ENCODE measurements at regions not wholly inside any gene's neighbourhood (a gene's known extent, or its start where the extent isn't known, plus 50 kb on each side); places are given as distances from the start of the nearest gene placed in this dataset.

GRCh38 chr12:46454981-46455380, 82.4 kb upstream of the SLC38A2 start:
- H3K4me3 ChIP-seq = no peak overlapping the region
- no peak for ATAC-seq (ENCODE audit: low FRiP score in 2 of 2)
- H3K27ac ChIP-seq = no peak overlapping the region
- TF ChIP-seq CTCF (IDR thresholded peaks at IDR 0.05) (no peak), POLR2AphosphoS5 (IDR thresholded peaks at IDR 0.05) (no peak), EP300 (IDR thresholded peaks at IDR 0.05) (no peak), POLR2A (IDR thresholded peaks at IDR 0.05) (no peak)
- H3K4me1 ChIP-seq = peaks cover 19 to 28% (median 24%) of the 10 kb centered on the region in 4 donors
- no peaks in the 10 kb centered on the region for H3K36me3 ChIP-seq
- H3K9me3 ChIP-seq = no peaks in the 10 kb centered on the region
- WGBS, 2 donors = 71 to 73% methylated on average over 1 of the region's 1 CpG
- H3K27me3 ChIP-seq = no peaks in the 10 kb centered on the region
- DNase-seq = no peak

GRCh38 chr12:46453428-46453827, 80.9 kb upstream of the SLC38A2 start:
- Histone ChIP-seq H3K27ac (no peak overlapping the region), H3K27me3 (no peaks in the 10 kb centered on the region), H3K36me3 (no peaks in the 10 kb centered on the region), H3K4me3 (no peak overlapping the region), H3K4me1 (peaks cover 9 to 20% (median 14%) of the 10 kb centered on the region in 4 donors), H3K9me3 (no peaks in the 10 kb centered on the region)
- TF ChIP-seq POLR2A (IDR thresholded peaks at IDR 0.05) = no peak
- TF ChIP-seq EP300 (IDR thresholded peaks at IDR 0.05) = no peak
- no peak for TF ChIP-seq POLR2AphosphoS5 (IDR thresholded peaks at IDR 0.05)
- no peak for TF ChIP-seq CTCF (IDR thresholded peaks at IDR 0.05)
- ATAC-seq (ENCODE audit: low FRiP score in 2 of 2) (no peak), DNase-seq (no peak)
- 95 to 96% methylated on average over 3 of the region's 3 CpGs for WGBS, 2 donors

- Histone ChIP-seq H3K27me3 (no peaks in the 10 kb centered on the region), H3K4me3 (no peak overlapping the region), H3K36me3 (no peaks in the 10 kb centered on the region), H3K4me1 (peaks cover 9 to 20% (median 11%) of the 10 kb centered on the region in 4 donors), H3K9me3 (no peaks in the 10 kb centered on the region), H3K27ac (no peak overlapping the region)
- 78 to 86% methylated on average over 1 of the region's 1 CpG for WGBS, 2 donors
- DNase-seq (no peak), ATAC-seq (ENCODE audit: low FRiP score in 2 of 2) (no peak)
- TF ChIP-seq POLR2AphosphoS5 (IDR thresholded peaks at IDR 0.05) = no peak
- TF ChIP-seq EP300 (IDR thresholded peaks at IDR 0.05) = no peak
- no peak for TF ChIP-seq CTCF (IDR thresholded peaks at IDR 0.05)
- no peak for TF ChIP-seq POLR2A (IDR thresholded peaks at IDR 0.05)
Observed at GRCh38 chr12:46452776-46453175, 80.2 kb upstream of the SLC38A2 start.

- H3K27ac ChIP-seq = no peak overlapping the region
- no peak overlapping the region for H3K4me3 ChIP-seq
- H3K4me1 ChIP-seq = peaks cover 9 to 20% (median 11%) of the 10 kb centered on the region in 4 donors
- no peaks in the 10 kb centered on the region for H3K36me3 ChIP-seq
- ATAC-seq (ENCODE audit: low FRiP score in 2 of 2) (no peak), DNase-seq (no peak)
- H3K9me3 ChIP-seq = no peaks in the 10 kb centered on the region
- WGBS, 2 donors = 65 to 76% methylated on average over 3 of the region's 3 CpGs
- TF ChIP-seq POLR2AphosphoS5 (IDR thresholded peaks at IDR 0.05) (no peak), EP300 (IDR thresholded peaks at IDR 0.05) (no peak), POLR2A (IDR thresholded peaks at IDR 0.05) (no peak), CTCF (IDR thresholded peaks at IDR 0.05) (no peak)
- no peaks in the 10 kb centered on the region for H3K27me3 ChIP-seq
Observed at GRCh38 chr12:46452061-46452615, 79.6 kb upstream of the SLC38A2 start.

Measured in upper lobe of left lung (tissue), 6 donors.